ENCODE measurements at regions not wholly inside any gene's neighbourhood (a gene's known extent, or its start where the extent isn't known, plus 50 kb on each side); places are given as distances from the start of the nearest gene placed in this dataset.

- no peaks in the 10 kb centered on the region for H3K4me1 Mint-ChIP-seq (ENCODE audit: low read depth, unreplicated experiment)
- no peaks in the 10 kb centered on the region for H3K36me3 Mint-ChIP-seq (ENCODE audit: insufficient read depth, unreplicated experiment)
- CTCF ChIA-PET: no interaction called here
- no peaks in the 10 kb centered on the region for H3K36me3 ChIP-seq (ENCODE audit: control insufficient read depth, insufficient read depth, low read length)
- H3K9me3 Mint-ChIP-seq (ENCODE audit: unreplicated experiment): no peaks in the 10 kb centered on the region
- TF ChIP-seq CTCF (IDR thresholded peaks at IDR 0.05; ENCODE audit: insufficient read depth in 1 of 2, low read depth in 1 of 2, low read length in 1 of 2, severe bottlenecking in 1 of 2, unreplicated experiment in 1 of 2): no peak
- no peaks in the 10 kb centered on the region for H3K27me3 ChIP-seq (replicated peaks; ENCODE audit: control insufficient read depth, insufficient read depth, low read length)
- no peak for DNase-seq
- H3K27me3 Mint-ChIP-seq (ENCODE audit: insufficient read depth, unreplicated experiment): peaks cover 17% of the 10 kb centered on the region
- POLR2A ChIA-PET: no interaction called here
- no TSS peak for BruUV-seq (replicated peaks)
- H3K4me3 Mint-ChIP-seq (ENCODE audit: unreplicated experiment): no peak overlapping the region
- no peak overlapping the region for H3K4me3 ChIP-seq (ENCODE audit: low read depth, low read length)
- H3K27ac Mint-ChIP-seq (ENCODE audit: unreplicated experiment): no peak overlapping the region
- H3K4me1 ChIP-seq: no peaks in the 10 kb centered on the region
- intact Hi-C loops (cut with micrococcal nuclease; ENCODE audit: unreplicated experiment): no loop called here
- H3K9me3 ChIP-seq: no peaks in the 10 kb centered on the region
Measured at GRCh38 chr3:137078040-137078439, 120.3 kb downstream of the IL20RB start.

- Mint-ChIP-seq H3K27ac (ENCODE audit: unreplicated experiment) (no peak overlapping the region), H3K36me3 (ENCODE audit: insufficient read depth, unreplicated experiment) (no peaks in the 10 kb centered on the region), H3K27me3 (ENCODE audit: insufficient read depth, unreplicated experiment) (peaks cover 24% of the 10 kb centered on the region), H3K4me1 (ENCODE audit: low read depth, unreplicated experiment) (peaks cover 4% of the 10 kb centered on the region), H3K4me3 (ENCODE audit: unreplicated experiment) (no peak overlapping the region), H3K9me3 (ENCODE audit: unreplicated experiment) (no peaks in the 10 kb centered on the region)
- POLR2A ChIA-PET: no interaction called here
- intact Hi-C loops (cut with micrococcal nuclease; ENCODE audit: unreplicated experiment): no loop called here
- Histone ChIP-seq H3K4me1 (no peaks in the 10 kb centered on the region), H3K27me3 (replicated peaks; ENCODE audit: control insufficient read depth, insufficient read depth, low read length) (no peaks in the 10 kb centered on the region), H3K9me3 (no peaks in the 10 kb centered on the region), H3K36me3 (ENCODE audit: control insufficient read depth, insufficient read depth, low read length) (no peaks in the 10 kb centered on the region), H3K4me3 (ENCODE audit: low read depth, low read length) (no peak overlapping the region)
- DNase-seq: no peak
- no peak for TF ChIP-seq CTCF (IDR thresholded peaks at IDR 0.05; ENCODE audit: insufficient read depth in 1 of 2, low read depth in 1 of 2, low read length in 1 of 2, severe bottlenecking in 1 of 2, unreplicated experiment in 1 of 2)
- BruUV-seq (replicated peaks): no TSS peak
- CTCF ChIA-PET: no interaction called here
Measured at GRCh38 chr3:137079571-137079970, 121.8 kb downstream of the IL20RB start.

- DNase-seq: no peak
- POLR2A ChIA-PET: no interaction called here
- CTCF ChIA-PET: interaction anchor here (1.1 kb wide), 1 partner anchor 8 kb away, joined by 3 read pairs; no protein-coding TSS in a partner anchor
- intact Hi-C loops (cut with micrococcal nuclease; ENCODE audit: unreplicated experiment): no loop called here
- no peak for TF ChIP-seq CTCF (IDR thresholded peaks at IDR 0.05; ENCODE audit: insufficient read depth in 1 of 2, low read depth in 1 of 2, low read length in 1 of 2, severe bottlenecking in 1 of 2, unreplicated experiment in 1 of 2)
- Histone ChIP-seq H3K4me3 (ENCODE audit: low read depth, low read length) (no peak overlapping the region), H3K4me1 (no peaks in the 10 kb centered on the region), H3K9me3 (no peaks in the 10 kb centered on the region), H3K36me3 (ENCODE audit: control insufficient read depth, insufficient read depth, low read length) (no peaks in the 10 kb centered on the region), H3K27me3 (replicated peaks; ENCODE audit: control insufficient read depth, insufficient read depth, low read length) (no peaks in the 10 kb centered on the region)
- H3K36me3 Mint-ChIP-seq (ENCODE audit: insufficient read depth, unreplicated experiment): no peaks in the 10 kb centered on the region
- no peak overlapping the region for H3K27ac Mint-ChIP-seq (ENCODE audit: unreplicated experiment)
- no peaks in the 10 kb centered on the region for H3K9me3 Mint-ChIP-seq (ENCODE audit: unreplicated experiment)
- BruUV-seq (replicated peaks): no TSS peak
- H3K4me3 Mint-ChIP-seq (ENCODE audit: unreplicated experiment): no peak overlapping the region
- peaks cover 8% of the 10 kb centered on the region for H3K4me1 Mint-ChIP-seq (ENCODE audit: low read depth, unreplicated experiment)
- peaks cover 20% of the 10 kb centered on the region for H3K27me3 Mint-ChIP-seq (ENCODE audit: insufficient read depth, unreplicated experiment)
Measured at GRCh38 chr3:137081711-137082110, 123.9 kb downstream of the IL20RB start.

Data from Caco-2 (cell line).